OCI-LY1 (cell line): ENCODE measurements at regions not wholly inside any gene's neighbourhood (a gene's known extent, or its start where the extent isn't known, plus 50 kb on each side); places are given as distances from the start of the nearest gene placed in this dataset.

Experiments
- H2AFZ ChIP-seq: fragments of 200-600 bp; sonication (generic), shearing (Covaris generic); 2 replicates; pipeline ENCODE4 v1.6.0; 2014; ENCODE audit warnings: antibody characterized with exemption, mild to moderate bottlenecking, low read length
- H3F3A ChIP-seq: fragments of 200-600 bp; sonication (generic), shearing (Covaris generic); 2 replicates; pipeline ENCODE4 v1.6.0; 2014; ENCODE audit warnings: mild to moderate bottlenecking, antibody characterized with exemption, low read length, moderate library complexity; ENCODE audit not compliant: insufficient read depth
- H3K27ac ChIP-seq: fragments of 200-600 bp; sonication (generic); 2 replicates; pipeline ENCODE4 v1.5.1; 2014; ENCODE audit warnings: low read length, mixed run types, mild to moderate bottlenecking, low read depth; ENCODE audit not compliant: poor library complexity, severe bottlenecking
- H3K27me3 ChIP-seq: fragments of 200-600 bp; sonication (generic); 2 replicates; pipeline ENCODE4 v1.6.0; 2014; ENCODE audit warnings: antibody characterized with exemption, mild to moderate bottlenecking, low read length, moderate library complexity; ENCODE audit not compliant: insufficient read depth
- H3K36me3 ChIP-seq: fragments of 200-600 bp; sonication (generic); 2 replicates; pipeline ENCODE4 v1.6.1; 2014; ENCODE audit warnings: mild to moderate bottlenecking, antibody characterized with exemption, low read length, moderate library complexity, mixed read lengths; ENCODE audit not compliant: insufficient read depth
- H3K4me1 ChIP-seq: fragments of 200-600 bp; sonication (generic); 2 replicates; pipeline ENCODE4 v1.5.1; 2014; ENCODE audit warnings: mild to moderate bottlenecking, low read length, moderate library complexity; ENCODE audit not compliant: insufficient read depth, severe bottlenecking
- H3K4me2 ChIP-seq: fragments of 200-600 bp; sonication (generic), shearing (Covaris generic); 2 replicates; pipeline ENCODE4 v1.6.1; 2014; ENCODE audit warnings: low read length
- H3K4me3 ChIP-seq: fragments of 200-600 bp; sonication (generic); 2 replicates; pipeline ENCODE4 v1.5.1; 2014; ENCODE audit warnings: low read length, low read depth, mild to moderate bottlenecking, mixed read lengths; ENCODE audit not compliant: poor library complexity, severe bottlenecking
- H3K79me2 ChIP-seq: fragments of 200-600 bp; shearing (Covaris generic); 2 replicates; pipeline ENCODE4 v1.6.1; 2016; ENCODE audit warnings: mixed run types, low read length, mixed read lengths; ENCODE audit not compliant: insufficient read depth
- H3K9ac ChIP-seq: fragments of 200-600 bp; sonication (generic), shearing (Covaris generic); 2 replicates; pipeline ENCODE4 v1.6.1; 2014; ENCODE audit warnings: mild to moderate bottlenecking, low read length, mixed read lengths
- H3K9me2 ChIP-seq: fragments of 200-600 bp; sonication (generic), shearing (Covaris generic); 2 replicates; pipeline ENCODE4 v1.6.1; 2014; ENCODE audit warnings: low read depth, mild to moderate bottlenecking, low read length, mixed read lengths
- H3K9me3 ChIP-seq: fragments of 200-600 bp; shearing (Covaris generic); 2 replicates; pipeline ENCODE4 v1.6.1; 2014; ENCODE audit warnings: low read length, mixed read lengths
- H4K20me1 ChIP-seq: fragments of 200-600 bp; sonication (generic), shearing (Covaris generic); 2 replicates; pipeline ENCODE4 v1.6.0; 2016; ENCODE audit warnings: mild to moderate bottlenecking, low read length; ENCODE audit not compliant: insufficient read depth
- EZH2 ChIP-seq: fragments of 200-600 bp; sonication (generic), shearing (Covaris generic); IDR thresholded peaks from 2 replicates; pipeline ENCODE4 v1.8.0; 2017; ENCODE audit warnings: borderline replicate concordance, mixed run types, mild to moderate bottlenecking, antibody characterized with exemption, low read length, moderate library complexity, mixed read lengths
- TF ChIP-seq, protein P1 (sequence below): fragments of 200-600 bp; sonication (generic), shearing (Covaris generic); IDR thresholded peaks from 2 replicates; pipeline ENCODE4 v1.5.1; 2017; ENCODE audit warnings: mild to moderate bottlenecking, antibody characterized with exemption, low read length, moderate library complexity, mixed read lengths

DNA sequence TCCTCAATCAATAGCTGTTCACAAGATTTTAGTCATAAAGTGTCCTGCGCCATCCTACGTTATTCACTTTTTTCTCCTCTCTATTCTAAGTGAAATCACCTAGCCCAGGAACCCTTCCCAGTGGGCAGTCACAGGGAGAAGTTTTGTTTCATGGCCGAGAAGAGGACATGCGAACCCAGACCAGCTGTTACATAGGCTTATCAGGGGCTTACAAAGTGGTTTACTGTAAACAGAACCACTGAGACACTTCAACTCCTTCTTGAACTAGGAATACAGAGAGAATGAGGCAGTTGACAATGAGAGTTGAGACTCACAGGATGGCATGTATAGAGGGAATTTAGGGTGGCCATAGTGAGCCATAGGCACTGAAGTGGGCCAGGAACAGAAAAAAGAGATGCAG, 246.9 kb upstream of the GLI3 start:
- H3K79me2 ChIP-seq = no peaks in the 10 kb centered on the region
- no peak overlapping the region for H3K4me2 ChIP-seq
- H3K4me3 ChIP-seq = no peak overlapping the region
- H3K27me3 ChIP-seq = no peaks in the 10 kb centered on the region; the same call in 1 of the 2 replicates
- H2AFZ ChIP-seq = no peak overlapping the region
- H3F3A ChIP-seq = no peaks in the 10 kb centered on the region
- H3K36me3 ChIP-seq = no peaks in the 10 kb centered on the region
- TF ChIP-seq EZH2 = no peak
- TF ChIP-seq, protein P1, sequence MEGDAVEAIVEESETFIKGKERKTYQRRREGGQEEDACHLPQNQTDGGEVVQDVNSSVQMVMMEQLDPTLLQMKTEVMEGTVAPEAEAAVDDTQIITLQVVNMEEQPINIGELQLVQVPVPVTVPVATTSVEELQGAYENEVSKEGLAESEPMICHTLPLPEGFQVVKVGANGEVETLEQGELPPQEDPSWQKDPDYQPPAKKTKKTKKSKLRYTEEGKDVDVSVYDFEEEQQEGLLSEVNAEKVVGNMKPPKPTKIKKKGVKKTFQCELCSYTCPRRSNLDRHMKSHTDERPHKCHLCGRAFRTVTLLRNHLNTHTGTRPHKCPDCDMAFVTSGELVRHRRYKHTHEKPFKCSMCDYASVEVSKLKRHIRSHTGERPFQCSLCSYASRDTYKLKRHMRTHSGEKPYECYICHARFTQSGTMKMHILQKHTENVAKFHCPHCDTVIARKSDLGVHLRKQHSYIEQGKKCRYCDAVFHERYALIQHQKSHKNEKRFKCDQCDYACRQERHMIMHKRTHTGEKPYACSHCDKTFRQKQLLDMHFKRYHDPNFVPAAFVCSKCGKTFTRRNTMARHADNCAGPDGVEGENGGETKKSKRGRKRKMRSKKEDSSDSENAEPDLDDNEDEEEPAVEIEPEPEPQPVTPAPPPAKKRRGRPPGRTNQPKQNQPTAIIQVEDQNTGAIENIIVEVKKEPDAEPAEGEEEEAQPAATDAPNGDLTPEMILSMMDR = no peak
- H3K4me1 ChIP-seq = no peaks in the 10 kb centered on the region
- no peaks in the 10 kb centered on the region for H3K9me3 ChIP-seq
- no peak overlapping the region for H3K9ac ChIP-seq
- no peak overlapping the region for H3K27ac ChIP-seq
- H3K9me2 ChIP-seq = no peaks in the 10 kb centered on the region
- no peaks in the 10 kb centered on the region for H4K20me1 ChIP-seq

DNA sequence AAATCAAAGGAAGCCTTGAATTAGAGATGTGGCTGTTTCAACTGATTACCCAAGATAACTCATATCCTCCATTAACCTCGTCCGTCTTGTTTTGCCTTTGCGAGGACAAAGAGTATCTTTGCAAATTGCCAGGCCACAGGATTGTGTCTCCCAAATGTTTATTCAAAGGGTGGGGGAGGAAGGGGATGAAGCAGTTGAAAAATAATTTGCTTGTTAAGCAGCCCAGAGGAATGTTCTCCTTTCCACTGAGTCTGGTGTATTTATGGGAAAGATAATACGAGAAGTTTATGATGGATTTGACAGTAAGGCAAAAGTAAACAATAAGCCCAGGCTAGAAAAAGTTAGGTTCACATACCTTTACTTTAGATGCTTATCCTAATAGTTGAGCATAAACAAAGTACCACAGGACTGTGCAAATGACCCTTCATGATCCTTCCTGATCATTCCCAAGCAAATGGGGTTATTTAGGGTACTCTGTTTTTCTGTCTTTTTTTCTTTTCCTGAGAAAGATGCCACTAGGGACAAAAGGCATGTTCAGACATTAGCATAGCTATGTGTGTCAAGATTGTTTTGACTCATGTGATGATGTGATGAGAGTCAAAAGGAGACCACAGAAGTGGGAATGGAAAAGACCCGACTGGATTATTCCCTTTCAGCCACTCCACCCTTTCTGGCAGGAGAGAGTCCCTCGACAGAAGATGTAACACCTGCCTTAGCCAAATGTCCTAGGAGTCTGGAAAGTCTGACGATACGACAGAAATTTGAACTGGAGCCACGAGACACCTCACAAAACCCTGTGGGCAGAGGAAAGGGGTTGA, 243.0 kb upstream of the GLI3 start:
- Histone ChIP-seq H3K36me3 (no peaks in the 10 kb centered on the region), H2AFZ (no peak overlapping the region), H4K20me1 (no peaks in the 10 kb centered on the region), H3K9ac (no peak overlapping the region), H3K79me2 (no peaks in the 10 kb centered on the region), H3K9me2 (no peaks in the 10 kb centered on the region), H3K9me3 (no peaks in the 10 kb centered on the region), H3K27ac (no peak overlapping the region), H3K4me1 (no peaks in the 10 kb centered on the region), H3K4me3 (no peak overlapping the region), H3K4me2 (no peak overlapping the region), H3K27me3 (no peaks in the 10 kb centered on the region; the same call in 1 of the 2 replicates), H3F3A (no peaks in the 10 kb centered on the region)
- TF ChIP-seq, protein P1 = no peak
- TF ChIP-seq EZH2 = no peak

DNA sequence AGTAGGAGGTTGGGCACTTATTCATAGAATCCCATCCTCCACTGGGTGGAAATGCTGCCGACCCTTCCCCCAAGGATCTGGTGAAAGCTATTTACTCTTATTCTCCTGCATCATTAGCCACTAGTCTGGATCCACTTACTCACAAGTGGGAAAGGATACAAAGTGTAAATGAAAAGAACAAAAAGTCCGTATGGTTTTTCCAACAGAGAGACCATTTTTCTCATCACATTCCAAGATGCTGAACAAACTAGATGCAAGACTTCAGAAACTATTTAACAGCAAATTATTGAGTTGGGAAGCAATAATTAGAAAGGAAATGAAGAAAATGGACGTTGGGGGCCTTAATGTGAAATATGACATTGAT, 242.4 kb upstream of the GLI3 start:
- Histone ChIP-seq H3K9ac (no peak overlapping the region), H3F3A (no peaks in the 10 kb centered on the region), H3K27me3 (no peaks in the 10 kb centered on the region; the same call in 1 of the 2 replicates), H4K20me1 (no peaks in the 10 kb centered on the region), H3K4me2 (no peak overlapping the region), H2AFZ (no peak overlapping the region), H3K4me1 (no peaks in the 10 kb centered on the region), H3K79me2 (no peaks in the 10 kb centered on the region), H3K9me3 (no peaks in the 10 kb centered on the region), H3K36me3 (no peaks in the 10 kb centered on the region), H3K4me3 (no peak overlapping the region), H3K27ac (no peak overlapping the region), H3K9me2 (no peaks in the 10 kb centered on the region)
- TF ChIP-seq EZH2 = no peak
- TF ChIP-seq, protein P1 = no peak
